LNCAP (cell line): ENCODE measurements at regions not wholly inside any gene's neighbourhood (a gene's known extent, or its start where the extent isn't known, plus 50 kb on each side); places are given as distances from the start of the nearest gene placed in this dataset.

ENCODE experiments used
- CTCF ChIP-seq: fragments of 450-650 bp; IDR thresholded peaks from 2 replicates; pipeline ENCODE4 v1.5.1; 2017; ENCODE audit warnings: mild to moderate bottlenecking

GRCh38 chr3:182530316-182530715, 263.0 kb upstream of the ATP11B start:
- no peak for TF ChIP-seq CTCF

GRCh38 chr3:182533394-182533793, 259.9 kb upstream of the ATP11B start:
- TF ChIP-seq CTCF = no peak

GRCh38 chr3:182544542-182544941, 248.8 kb upstream of the ATP11B start:
- no peak for TF ChIP-seq CTCF

GRCh38 chr3:182562274-182562673, 231.0 kb upstream of the ATP11B start:
- TF ChIP-seq CTCF = no peak

GRCh38 chr3:182565916-182566796, 227.1 kb upstream of the ATP11B start:
- no peak for TF ChIP-seq CTCF

- no peak for TF ChIP-seq CTCF
Observed at GRCh38 chr3:182567700-182568099, 225.6 kb upstream of the ATP11B start.

GRCh38 chr3:182568261-182568660, 225.0 kb upstream of the ATP11B start:
- no peak for TF ChIP-seq CTCF
